ENCODE measurements at regions not wholly inside any gene's neighbourhood (a gene's known extent, or its start where the extent isn't known, plus 50 kb on each side); places are given as distances from the start of the nearest gene placed in this dataset.
A peak's percentile ranks its signal among the peaks of the same experiment; 100 is the strongest.
"Not testable (repeated sequence)": the region's sequence is repeated elsewhere in the genome, so short reads cannot be mapped to it uniquely, and the experiment has no call there.

DNA sequence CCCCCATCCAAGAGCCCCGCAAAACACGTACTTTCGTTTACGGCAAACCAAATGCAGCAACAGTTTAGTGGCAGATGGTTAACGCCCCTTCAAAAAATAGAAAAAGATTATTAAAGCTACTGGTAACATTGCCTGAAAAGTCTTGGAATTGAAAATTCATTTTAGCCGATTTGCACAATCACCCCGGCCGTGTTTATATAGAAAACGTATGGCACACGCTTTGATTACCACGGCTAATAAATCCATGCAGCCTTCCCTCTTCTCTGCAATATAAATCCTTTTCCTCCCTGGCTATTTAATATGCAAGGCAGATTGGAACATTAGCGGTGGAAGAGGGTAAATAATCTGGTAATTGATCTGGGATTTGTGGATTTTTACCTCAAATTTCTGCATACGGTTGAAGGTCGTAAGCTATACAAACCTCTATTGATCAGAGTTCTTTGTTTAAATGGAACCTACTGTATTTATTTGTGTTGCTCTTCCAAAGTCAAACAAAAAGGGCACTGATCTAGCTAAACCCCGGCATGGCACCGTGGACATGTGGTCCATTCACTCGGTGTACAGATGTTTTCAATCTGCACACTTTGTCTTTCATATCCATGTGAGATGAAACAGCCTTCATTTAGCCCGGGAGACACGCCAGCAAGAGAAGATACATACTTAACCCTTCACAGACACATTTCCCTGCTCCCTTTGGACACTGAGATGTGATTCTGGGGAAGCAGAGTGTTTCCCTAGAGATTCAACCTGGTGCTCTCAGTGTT is 238.1 kb upstream of the MAF start:
- DNase-seq (ENCODE audit: low read depth, low spot score) = no peak
- H3K4me3 ChIP-seq (ENCODE audit: low read depth, low read length) = peak overlapping the region; percentile 1
- in situ Hi-C loops (cut with HindIII; ENCODE audit: low sequenced_read_pairs) = no loop called here
- TF ChIP-seq, protein P1, sequence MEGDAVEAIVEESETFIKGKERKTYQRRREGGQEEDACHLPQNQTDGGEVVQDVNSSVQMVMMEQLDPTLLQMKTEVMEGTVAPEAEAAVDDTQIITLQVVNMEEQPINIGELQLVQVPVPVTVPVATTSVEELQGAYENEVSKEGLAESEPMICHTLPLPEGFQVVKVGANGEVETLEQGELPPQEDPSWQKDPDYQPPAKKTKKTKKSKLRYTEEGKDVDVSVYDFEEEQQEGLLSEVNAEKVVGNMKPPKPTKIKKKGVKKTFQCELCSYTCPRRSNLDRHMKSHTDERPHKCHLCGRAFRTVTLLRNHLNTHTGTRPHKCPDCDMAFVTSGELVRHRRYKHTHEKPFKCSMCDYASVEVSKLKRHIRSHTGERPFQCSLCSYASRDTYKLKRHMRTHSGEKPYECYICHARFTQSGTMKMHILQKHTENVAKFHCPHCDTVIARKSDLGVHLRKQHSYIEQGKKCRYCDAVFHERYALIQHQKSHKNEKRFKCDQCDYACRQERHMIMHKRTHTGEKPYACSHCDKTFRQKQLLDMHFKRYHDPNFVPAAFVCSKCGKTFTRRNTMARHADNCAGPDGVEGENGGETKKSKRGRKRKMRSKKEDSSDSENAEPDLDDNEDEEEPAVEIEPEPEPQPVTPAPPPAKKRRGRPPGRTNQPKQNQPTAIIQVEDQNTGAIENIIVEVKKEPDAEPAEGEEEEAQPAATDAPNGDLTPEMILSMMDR (IDR thresholded peaks at IDR 0.05; ENCODE audit: low read depth, low read length) = no peak

DNA sequence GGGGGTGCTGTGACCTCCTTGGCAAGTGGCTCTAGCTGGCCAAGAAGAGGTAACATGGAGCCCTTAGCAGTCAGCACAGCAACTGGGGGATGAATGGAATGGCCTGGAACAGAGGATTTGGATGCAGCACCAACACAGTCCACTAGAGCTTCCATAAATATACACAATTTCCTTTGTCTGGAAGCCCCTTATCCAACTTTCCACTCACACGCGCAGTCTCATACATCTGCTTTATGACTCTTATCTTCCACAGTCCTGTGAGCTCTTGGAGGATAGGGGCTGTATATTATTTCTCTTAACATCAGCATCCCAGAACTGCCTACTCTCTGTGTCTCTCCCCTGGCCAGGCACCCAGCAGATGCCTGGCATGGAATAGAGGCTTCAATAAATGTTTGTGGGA is 235.6 kb upstream of the MAF start:
- in situ Hi-C loops (cut with HindIII; ENCODE audit: low sequenced_read_pairs) = no loop called here
- H3K4me3 ChIP-seq (ENCODE audit: low read depth, low read length) = no peak overlapping the region
- no peak for DNase-seq (ENCODE audit: low read depth, low spot score)
- TF ChIP-seq, protein P1 (IDR thresholded peaks at IDR 0.05; ENCODE audit: low read depth, low read length) = no peak

DNA sequence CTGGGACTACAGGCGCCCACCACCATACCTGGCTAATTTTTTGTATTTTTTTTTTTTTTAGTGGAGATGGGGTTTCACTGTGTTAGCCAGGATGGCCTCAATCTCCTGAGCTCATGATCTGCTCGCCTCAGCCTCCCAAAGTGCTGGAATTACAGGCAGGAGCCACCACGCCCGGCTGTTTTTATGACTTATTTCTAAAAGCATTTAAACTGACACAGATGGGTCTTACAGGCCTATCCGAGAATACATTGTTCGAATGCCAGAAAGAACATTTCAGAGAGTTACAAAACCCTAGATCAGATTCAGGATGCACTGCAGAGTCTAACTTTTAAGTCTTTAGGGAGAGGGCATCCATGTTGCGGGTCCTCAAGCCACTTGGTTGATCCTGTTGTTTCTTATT is 234.7 kb upstream of the MAF start:
- no peak overlapping the region for H3K4me3 ChIP-seq (ENCODE audit: low read depth, low read length)
- TF ChIP-seq, protein P1 (IDR thresholded peaks at IDR 0.05; ENCODE audit: low read depth, low read length) = no peak
- in situ Hi-C loops (cut with HindIII; ENCODE audit: low sequenced_read_pairs) = no loop called here

DNA sequence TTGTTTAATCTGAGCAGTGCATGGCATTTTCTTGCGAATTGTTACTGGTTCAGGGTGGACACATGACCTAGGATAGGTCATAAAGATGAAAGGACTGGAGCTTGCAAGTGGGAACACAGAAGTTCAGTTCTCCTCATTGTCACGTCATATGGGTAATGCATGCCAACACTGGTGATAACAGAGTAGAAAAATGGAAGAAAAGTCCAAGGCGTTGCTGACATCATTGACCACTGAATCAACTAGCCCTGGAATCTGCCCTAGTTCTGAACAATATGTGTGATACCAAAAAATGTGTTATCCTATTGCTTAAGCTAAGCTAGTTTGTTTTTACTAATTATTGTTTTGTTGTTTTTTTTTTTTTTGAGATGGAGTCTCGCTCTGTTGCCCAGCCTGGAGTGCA is 234.2 kb upstream of the MAF start:
- TF ChIP-seq, protein P1 (IDR thresholded peaks at IDR 0.05; ENCODE audit: low read depth, low read length) = no peak
- H3K4me3 ChIP-seq (ENCODE audit: low read depth, low read length) = no peak overlapping the region
- in situ Hi-C loops (cut with HindIII; ENCODE audit: low sequenced_read_pairs) = no loop called here
- no peak for DNase-seq (ENCODE audit: low read depth, low spot score)

More for the DNA sequence above, 234.7 kb upstream of the MAF start:
- no peak for DNase-seq (ENCODE audit: low read depth, low spot score)

DNA sequence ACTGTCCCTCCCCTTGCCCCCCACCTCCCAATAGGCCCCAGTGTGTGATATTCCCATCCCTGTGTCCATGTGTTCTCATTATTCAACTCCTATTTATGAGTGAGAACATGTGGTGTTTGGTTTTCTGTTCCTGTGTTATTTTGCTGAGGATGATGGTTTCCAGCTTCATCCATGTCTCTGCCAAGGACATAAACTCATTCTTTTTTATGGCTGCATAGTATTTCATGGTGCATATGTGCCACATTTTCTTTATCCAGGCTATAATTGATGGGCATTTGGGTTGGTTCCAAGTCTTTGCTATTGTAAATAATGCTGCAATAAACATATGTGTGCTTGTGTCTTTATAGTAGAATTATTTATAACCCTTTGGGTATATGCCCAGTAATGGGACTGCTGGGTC is 233.5 kb upstream of the MAF start:
- H3K4me3 ChIP-seq (ENCODE audit: low read depth, low read length); DNase-seq (ENCODE audit: low read depth, low spot score); in situ Hi-C loops (cut with HindIII; ENCODE audit: low sequenced_read_pairs): not testable (repeated sequence)

DNA sequence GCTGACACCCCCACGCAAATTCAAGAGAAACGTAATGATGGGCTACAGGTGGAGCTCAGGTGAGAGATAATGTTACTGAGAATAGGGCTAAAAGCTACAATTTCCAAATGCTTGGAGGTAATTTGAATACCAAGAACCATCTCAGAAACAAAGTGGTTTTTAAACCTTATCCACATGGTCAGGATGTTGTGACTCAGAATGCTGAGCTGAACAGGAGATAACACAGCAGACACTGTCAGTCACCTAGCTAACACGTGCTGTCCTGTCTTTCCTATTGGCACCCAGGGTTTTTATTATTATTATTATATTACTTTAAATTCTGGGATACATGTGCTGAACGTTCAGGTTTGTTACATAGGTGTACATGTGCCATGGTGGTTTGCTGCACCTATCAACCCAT is 233.0 kb upstream of the MAF start:
- DNase-seq (ENCODE audit: low read depth, low spot score) = no peak
- no peak overlapping the region for H3K4me3 ChIP-seq (ENCODE audit: low read depth, low read length)
- TF ChIP-seq, protein P1 (IDR thresholded peaks at IDR 0.05; ENCODE audit: low read depth, low read length) = no peak
- in situ Hi-C loops (cut with HindIII; ENCODE audit: low sequenced_read_pairs) = no loop called here

DNA sequence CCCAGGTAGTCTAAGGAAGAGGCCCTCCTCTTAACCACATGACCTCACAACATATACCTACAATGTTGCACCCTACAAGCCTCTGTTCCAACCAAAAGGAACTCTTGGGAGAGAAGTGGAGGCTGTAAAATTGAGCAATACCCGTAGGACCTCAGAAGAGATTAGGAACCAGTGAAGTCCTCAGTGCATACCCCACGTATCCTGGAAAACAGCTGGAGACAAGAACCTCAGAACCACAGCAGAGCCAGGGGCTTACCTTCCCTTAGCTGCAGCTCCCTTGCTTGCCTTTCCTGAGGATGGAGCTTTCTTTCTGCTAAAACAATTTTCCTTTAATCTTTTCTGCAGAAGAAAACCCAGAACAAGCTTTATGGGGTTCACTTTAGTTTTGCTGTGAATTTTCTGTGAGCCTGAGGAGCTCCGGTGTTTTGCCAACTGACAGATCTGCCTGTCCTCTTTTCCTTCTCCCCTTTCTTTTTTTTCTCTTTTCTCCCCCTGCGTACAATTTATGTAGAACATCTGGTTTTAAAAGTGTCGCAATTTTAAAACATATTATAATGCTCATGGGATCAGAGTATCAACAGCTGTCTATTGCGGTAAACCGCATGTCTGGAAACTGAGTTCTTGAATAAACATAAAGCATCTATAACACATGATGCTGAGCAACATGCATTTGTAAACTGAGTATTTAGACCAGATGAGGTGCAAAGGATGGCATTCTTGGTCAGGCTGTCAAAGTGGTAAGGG is 226.4 kb upstream of the MAF start:
- TF ChIP-seq, protein P1 (IDR thresholded peaks at IDR 0.05; ENCODE audit: low read depth, low read length) = no peak
- in situ Hi-C loops (cut with HindIII; ENCODE audit: low sequenced_read_pairs) = no loop called here
- no peak overlapping the region for H3K4me3 ChIP-seq (ENCODE audit: low read depth, low read length)
- peak; percentile 6 for DNase-seq (ENCODE audit: low read depth, low spot score)
